RWPE1 (cell line): ENCODE measurements at regions not wholly inside any gene's neighbourhood (a gene's known extent, or its start where the extent isn't known, plus 50 kb on each side); places are given as distances from the start of the nearest gene placed in this dataset.

ENCODE experiments used
- CTCF ChIA-PET: fragments of 350-600 bp; sonication (Branson Sonifier 250); formaldehyde crosslinking; extraction: SDS; loops from one replicate; lab custom pipeline; 2021; lab: Yijun Ruan, JAX
- POLR2A ChIA-PET: fragments of 400-600 bp; formaldehyde crosslinking; extraction: SDS; loops from one replicate; lab custom pipeline; 2020; ENCODE audit warnings: antibody characterized with exemption; ENCODE audit not compliant: low non-redundant PET; lab: Yijun Ruan, JAX
- DNase-seq: peaks from one replicate; pipeline ENCODE4 v3.0.0; 2012; ENCODE audit warnings: low spot score
- H3K27ac ChIP-seq: fragments of 450-650 bp; 2 replicates; pipeline ENCODE4 v1.5.1; 2017
- TF ChIP-seq, protein P1 (sequence below): fragments of 450-650 bp; conservative IDR thresholded peaks from 2 replicates; pipeline ENCODE4 v1.5.1; 2017; ENCODE audit warnings: low read depth, mild to moderate bottlenecking

DNA sequence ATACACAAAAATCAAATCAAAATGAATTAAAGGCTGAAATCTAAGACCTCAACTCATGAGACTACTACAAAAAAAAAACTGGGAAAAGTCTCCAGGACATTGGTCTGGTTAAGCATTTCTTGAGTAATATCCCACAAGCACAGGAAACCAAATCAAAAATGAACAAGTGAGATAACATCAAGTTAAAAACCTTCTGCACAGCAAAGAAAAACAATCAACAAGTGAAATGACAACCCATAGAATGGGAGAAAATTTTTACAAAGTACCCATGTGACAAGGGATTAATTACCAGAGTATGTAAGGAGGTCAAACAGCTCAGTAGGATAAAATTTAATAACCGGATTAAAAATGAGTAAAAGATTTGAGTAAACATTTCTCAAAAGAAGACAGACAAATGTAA, 338.7 kb downstream of the SLC16A7 start:
- CTCF ChIA-PET, result no interaction called here
- no peak overlapping the region for H3K27ac ChIP-seq
- POLR2A ChIA-PET, result no interaction called here
- DNase-seq, result no peak
- TF ChIP-seq, protein P1, sequence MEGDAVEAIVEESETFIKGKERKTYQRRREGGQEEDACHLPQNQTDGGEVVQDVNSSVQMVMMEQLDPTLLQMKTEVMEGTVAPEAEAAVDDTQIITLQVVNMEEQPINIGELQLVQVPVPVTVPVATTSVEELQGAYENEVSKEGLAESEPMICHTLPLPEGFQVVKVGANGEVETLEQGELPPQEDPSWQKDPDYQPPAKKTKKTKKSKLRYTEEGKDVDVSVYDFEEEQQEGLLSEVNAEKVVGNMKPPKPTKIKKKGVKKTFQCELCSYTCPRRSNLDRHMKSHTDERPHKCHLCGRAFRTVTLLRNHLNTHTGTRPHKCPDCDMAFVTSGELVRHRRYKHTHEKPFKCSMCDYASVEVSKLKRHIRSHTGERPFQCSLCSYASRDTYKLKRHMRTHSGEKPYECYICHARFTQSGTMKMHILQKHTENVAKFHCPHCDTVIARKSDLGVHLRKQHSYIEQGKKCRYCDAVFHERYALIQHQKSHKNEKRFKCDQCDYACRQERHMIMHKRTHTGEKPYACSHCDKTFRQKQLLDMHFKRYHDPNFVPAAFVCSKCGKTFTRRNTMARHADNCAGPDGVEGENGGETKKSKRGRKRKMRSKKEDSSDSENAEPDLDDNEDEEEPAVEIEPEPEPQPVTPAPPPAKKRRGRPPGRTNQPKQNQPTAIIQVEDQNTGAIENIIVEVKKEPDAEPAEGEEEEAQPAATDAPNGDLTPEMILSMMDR, result no peak

GRCh38 chr12:59936534-59936933, 340.7 kb downstream of the SLC16A7 start:
- DNase-seq, result no peak
- H3K27ac ChIP-seq, result no peak overlapping the region
- POLR2A ChIA-PET, result no interaction called here
- TF ChIP-seq, protein P1, result no peak
- CTCF ChIA-PET, result no interaction called here

GRCh38 chr12:59937148-59937547, 341.3 kb downstream of the SLC16A7 start:
- ChIA-PET CTCF (no interaction called here), POLR2A (no interaction called here)
- H3K27ac ChIP-seq, result no peak overlapping the region

GRCh38 chr12:59938190-59938962, 342.5 kb downstream of the SLC16A7 start:
- TF ChIP-seq, protein P1, result no peak
- CTCF ChIA-PET, result no interaction called here
- no peak for DNase-seq
- H3K27ac ChIP-seq, result no peak overlapping the region
- POLR2A ChIA-PET, result no interaction called here

More at GRCh38 chr12:59937148-59937547, 341.3 kb downstream of the SLC16A7 start:
- DNase-seq, result no peak
- TF ChIP-seq, protein P1, result no peak

- TF ChIP-seq, protein P1, result no peak
- ChIA-PET POLR2A (no interaction called here), CTCF (no interaction called here)
- DNase-seq, result no peak
- H3K27ac ChIP-seq, result no peak overlapping the region
Measured at GRCh38 chr12:59940631-59941342, 345.0 kb downstream of the SLC16A7 start.

GRCh38 chr12:59941461-59941860, 345.6 kb downstream of the SLC16A7 start:
- no peak for DNase-seq
- TF ChIP-seq, protein P1, result no peak
- H3K27ac ChIP-seq, result no peak overlapping the region
- CTCF ChIA-PET, result interaction anchor here (0.6 kb wide), 1 partner anchor 8 kb away, joined by 3 read pairs; no protein-coding TSS in a partner anchor
- POLR2A ChIA-PET, result no interaction called here
